ENCODE measurements at regions not wholly inside any gene's neighbourhood (a gene's known extent, or its start where the extent isn't known, plus 50 kb on each side); places are given as distances from the start of the nearest gene placed in this dataset.
A peak's percentile ranks its signal among the peaks of the same experiment; 100 is the strongest.

DNA sequence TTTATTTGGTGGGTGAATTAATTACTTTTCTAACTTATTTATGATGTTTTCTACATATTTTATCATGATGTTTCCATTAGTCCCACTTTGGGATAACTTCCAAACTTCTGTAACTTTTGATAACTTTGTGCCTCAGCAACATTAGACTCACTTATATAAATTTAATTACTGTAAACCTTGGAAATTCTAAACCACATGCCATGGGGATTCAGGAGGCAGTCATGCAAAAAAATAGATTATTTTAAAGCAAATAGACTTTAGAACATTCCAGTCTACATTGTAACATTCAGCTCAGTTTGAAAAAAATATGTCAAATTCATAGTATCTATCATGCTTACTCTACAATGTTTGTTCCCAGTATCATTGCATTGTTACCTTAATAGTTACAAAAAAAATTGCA lies 728.5 kb upstream of the NRXN1 start:
- H2AFZ ChIP-seq (ENCODE audit: insufficient read depth, low read length, poor library complexity): no peak overlapping the region
- no peaks in the 10 kb centered on the region for H3K4me1 ChIP-seq (ENCODE audit: control insufficient read depth in 1 of 2, insufficient read depth in 2 of 2, low read length in 2 of 2)
- no peaks in the 10 kb centered on the region for H3K79me1 ChIP-seq (ENCODE audit: low read length)
- H3K9me3 ChIP-seq (ENCODE audit: insufficient read depth, low read depth, low read length): no peaks in the 10 kb centered on the region
- H2BK120ac ChIP-seq (ENCODE audit: insufficient read depth, low read length, poor library complexity): no peak overlapping the region
- H4K91ac ChIP-seq (ENCODE audit: low read depth, low read length): no peak overlapping the region
- H4K8ac ChIP-seq (ENCODE audit: low read depth, low read length): no peak overlapping the region
- no peak overlapping the region for H3K27ac ChIP-seq (ENCODE audit: low read depth, low read length)
- no peak overlapping the region for H2AK5ac ChIP-seq (ENCODE audit: low read length)
- H3K4ac ChIP-seq (ENCODE audit: low read depth, low read length): no peak overlapping the region
- no peak overlapping the region for H4K12ac ChIP-seq (ENCODE audit: low read depth, low read length)
- no peak for DNase-seq
- no peaks in the 10 kb centered on the region for H3K27me3 ChIP-seq (ENCODE audit: insufficient read depth, low read length)
- no peak overlapping the region for H3K14ac ChIP-seq (ENCODE audit: low read length)
- no peak overlapping the region for H3K9ac ChIP-seq (ENCODE audit: low read length)
- no peaks in the 10 kb centered on the region for H3K36me3 ChIP-seq (ENCODE audit: control insufficient read depth in 1 of 2, insufficient read depth in 2 of 2, low read length in 2 of 2)
- no peaks in the 10 kb centered on the region for H3K79me2 ChIP-seq (ENCODE audit: control insufficient read depth, insufficient read depth, low read length, poor library complexity)
- H3K4me2 ChIP-seq (ENCODE audit: low read length): no peak overlapping the region
- H3K18ac ChIP-seq (ENCODE audit: low read length): no peak overlapping the region
- H3K4me3 ChIP-seq (ENCODE audit: low read depth, low read length): no peak overlapping the region
- H3K23ac ChIP-seq (ENCODE audit: low read length): no peak overlapping the region
- no peak overlapping the region for H2BK5ac ChIP-seq (ENCODE audit: low read depth, low read length, poor library complexity)
- H2BK12ac ChIP-seq (ENCODE audit: low read length): no peak overlapping the region

DNA sequence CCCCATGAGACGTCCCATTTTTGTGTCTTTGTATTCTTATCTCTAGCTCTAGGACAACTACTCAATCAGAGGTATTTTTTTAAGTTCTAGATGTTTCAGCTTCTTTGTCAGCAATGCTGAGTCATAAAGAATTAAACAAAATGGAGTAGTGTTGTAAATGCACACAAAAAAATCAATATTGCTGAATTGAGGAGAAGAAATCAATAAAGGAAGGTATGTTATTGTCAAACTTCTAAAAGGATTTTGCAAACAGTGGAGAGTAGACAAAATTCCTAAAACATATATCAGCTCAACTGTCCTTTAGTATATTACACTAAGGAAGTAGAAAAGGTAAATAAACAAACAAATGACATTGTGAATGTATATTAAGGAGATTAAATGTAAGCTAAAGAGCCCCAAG lies 726.1 kb upstream of the NRXN1 start:
- H2BK120ac ChIP-seq (ENCODE audit: insufficient read depth, low read length, poor library complexity): no peak overlapping the region
- H3K4me1 ChIP-seq (ENCODE audit: control insufficient read depth in 1 of 2, insufficient read depth in 2 of 2, low read length in 2 of 2): no peaks in the 10 kb centered on the region
- no peak overlapping the region for H4K91ac ChIP-seq (ENCODE audit: low read depth, low read length)
- no peak overlapping the region for H3K9ac ChIP-seq (ENCODE audit: low read length)
- H3K23ac ChIP-seq (ENCODE audit: low read length): no peak overlapping the region
- H3K79me2 ChIP-seq (ENCODE audit: control insufficient read depth, insufficient read depth, low read length, poor library complexity): no peaks in the 10 kb centered on the region
- no peak overlapping the region for H2AK5ac ChIP-seq (ENCODE audit: low read length)
- H3K36me3 ChIP-seq (ENCODE audit: control insufficient read depth in 1 of 2, insufficient read depth in 2 of 2, low read length in 2 of 2): no peaks in the 10 kb centered on the region
- no peak overlapping the region for H4K12ac ChIP-seq (ENCODE audit: low read depth, low read length)
- no CpG with 5 or more reads among the region's 1 CpG for WGBS (ENCODE audit: extremely low coverage, insufficient coverage, insufficient read length)
- H3K18ac ChIP-seq (ENCODE audit: low read length): no peak overlapping the region
- H2AFZ ChIP-seq (ENCODE audit: insufficient read depth, low read length, poor library complexity): no peak overlapping the region
- H3K27ac ChIP-seq (ENCODE audit: low read depth, low read length): no peak overlapping the region
- no peak overlapping the region for H4K8ac ChIP-seq (ENCODE audit: low read depth, low read length)
- no peak overlapping the region for H3K4me3 ChIP-seq (ENCODE audit: low read depth, low read length)
- no peak for DNase-seq
- H3K9me3 ChIP-seq (ENCODE audit: insufficient read depth, low read depth, low read length): no peaks in the 10 kb centered on the region
- no peak overlapping the region for H3K4ac ChIP-seq (ENCODE audit: low read depth, low read length)
- no peaks in the 10 kb centered on the region for H3K27me3 ChIP-seq (ENCODE audit: insufficient read depth, low read length)
- H2BK5ac ChIP-seq (ENCODE audit: low read depth, low read length, poor library complexity): no peak overlapping the region
- H3K4me2 ChIP-seq (ENCODE audit: low read length): no peak overlapping the region
- H3K79me1 ChIP-seq (ENCODE audit: low read length): no peaks in the 10 kb centered on the region
- H3K14ac ChIP-seq (ENCODE audit: low read length): no peak overlapping the region
- H2BK12ac ChIP-seq (ENCODE audit: low read length): no peak overlapping the region

DNA sequence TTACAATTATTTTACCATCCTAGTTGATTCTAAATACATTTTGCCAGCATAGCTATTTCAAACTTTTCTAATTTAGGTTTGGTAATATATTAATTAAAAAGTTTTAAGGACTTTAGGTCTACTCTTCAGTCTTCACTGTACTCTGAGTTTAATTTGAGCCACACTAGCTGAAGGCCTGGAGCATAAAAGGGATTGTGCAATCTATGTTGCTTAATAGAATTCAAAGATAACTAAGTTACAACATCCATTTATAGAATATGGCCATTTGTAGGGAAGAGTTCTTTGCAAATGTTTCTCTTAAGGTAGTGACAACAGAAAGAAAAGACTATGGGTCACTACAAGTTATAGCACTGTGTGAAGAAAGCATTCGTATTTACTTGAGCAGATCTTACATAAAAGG lies 702.2 kb upstream of the NRXN1 start:
- H3K36me3 ChIP-seq (ENCODE audit: control insufficient read depth in 1 of 2, insufficient read depth in 2 of 2, low read length in 2 of 2): no peaks in the 10 kb centered on the region
- no peak overlapping the region for H4K91ac ChIP-seq (ENCODE audit: low read depth, low read length)
- H3K4ac ChIP-seq (ENCODE audit: low read depth, low read length): no peak overlapping the region
- H3K79me2 ChIP-seq (ENCODE audit: control insufficient read depth, insufficient read depth, low read length, poor library complexity): no peaks in the 10 kb centered on the region
- WGBS (ENCODE audit: extremely low coverage, insufficient coverage, insufficient read length): no CpG with 5 or more reads among the region's 1 CpG
- H2AFZ ChIP-seq (ENCODE audit: insufficient read depth, low read length, poor library complexity): no peak overlapping the region
- no peak overlapping the region for H3K4me2 ChIP-seq (ENCODE audit: low read length)
- H2BK12ac ChIP-seq (ENCODE audit: low read length): no peak overlapping the region
- no peak overlapping the region for H3K9ac ChIP-seq (ENCODE audit: low read length)
- no peaks in the 10 kb centered on the region for H3K27me3 ChIP-seq (ENCODE audit: insufficient read depth, low read length)
- no peak overlapping the region for H4K12ac ChIP-seq (ENCODE audit: low read depth, low read length)
- H3K18ac ChIP-seq (ENCODE audit: low read length): no peak overlapping the region
- H4K8ac ChIP-seq (ENCODE audit: low read depth, low read length): no peak overlapping the region
- no peak overlapping the region for H3K14ac ChIP-seq (ENCODE audit: low read length)
- H2AK5ac ChIP-seq (ENCODE audit: low read length): no peak overlapping the region
- H3K4me1 ChIP-seq (ENCODE audit: control insufficient read depth in 1 of 2, insufficient read depth in 2 of 2, low read length in 2 of 2): no peaks in the 10 kb centered on the region
- H3K4me3 ChIP-seq (ENCODE audit: low read depth, low read length): no peak overlapping the region
- peak in 1 of 2 donors; percentile 37 for DNase-seq
- H3K79me1 ChIP-seq (ENCODE audit: low read length): no peaks in the 10 kb centered on the region
- no peak overlapping the region for H2BK5ac ChIP-seq (ENCODE audit: low read depth, low read length, poor library complexity)
- H3K27ac ChIP-seq (ENCODE audit: low read depth, low read length): no peak overlapping the region
- no peak overlapping the region for H3K23ac ChIP-seq (ENCODE audit: low read length)
- H2BK120ac ChIP-seq (ENCODE audit: insufficient read depth, low read length, poor library complexity): no peak overlapping the region
- H3K9me3 ChIP-seq (ENCODE audit: insufficient read depth, low read depth, low read length): no peaks in the 10 kb centered on the region

DNA sequence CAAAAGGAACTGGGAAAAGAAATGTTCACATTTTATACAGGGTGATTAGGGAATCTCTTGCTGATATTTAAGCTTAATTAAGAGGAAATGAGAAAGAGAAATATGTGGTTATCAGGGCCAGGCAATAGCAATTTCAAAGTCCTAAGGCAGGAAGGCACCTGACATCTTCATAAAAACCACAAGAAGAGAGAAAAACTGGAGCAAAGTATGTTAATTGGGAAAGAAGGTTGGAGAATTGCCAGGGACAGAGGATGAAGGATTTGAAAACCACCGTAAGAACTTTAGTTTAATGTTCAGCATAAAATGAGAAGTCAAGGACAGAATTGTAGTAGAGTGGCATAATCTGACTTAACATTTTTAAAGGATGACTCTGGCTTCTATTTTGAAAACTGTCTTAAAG lies 691.8 kb upstream of the NRXN1 start:
- DNase-seq: no peak
- Histone ChIP-seq H3K18ac (ENCODE audit: low read length) (no peak overlapping the region), H4K12ac (ENCODE audit: low read depth, low read length) (no peak overlapping the region), H3K27ac (ENCODE audit: low read depth, low read length) (no peak overlapping the region), H3K79me2 (ENCODE audit: control insufficient read depth, insufficient read depth, low read length, poor library complexity) (no peaks in the 10 kb centered on the region), H3K36me3 (ENCODE audit: control insufficient read depth in 1 of 2, insufficient read depth in 2 of 2, low read length in 2 of 2) (no peaks in the 10 kb centered on the region), H2AK5ac (ENCODE audit: low read length) (no peak overlapping the region), H3K79me1 (ENCODE audit: low read length) (no peaks in the 10 kb centered on the region), H3K4me3 (ENCODE audit: low read depth, low read length) (no peak overlapping the region), H2BK120ac (ENCODE audit: insufficient read depth, low read length, poor library complexity) (no peak overlapping the region), H4K8ac (ENCODE audit: low read depth, low read length) (no peak overlapping the region), H3K23ac (ENCODE audit: low read length) (no peak overlapping the region), H3K4ac (ENCODE audit: low read depth, low read length) (no peak overlapping the region), H3K27me3 (ENCODE audit: insufficient read depth, low read length) (no peaks in the 10 kb centered on the region), H3K9me3 (ENCODE audit: insufficient read depth, low read depth, low read length) (no peaks in the 10 kb centered on the region), H3K4me1 (ENCODE audit: control insufficient read depth in 1 of 2, insufficient read depth in 2 of 2, low read length in 2 of 2) (no peaks in the 10 kb centered on the region), H3K14ac (ENCODE audit: low read length) (no peak overlapping the region), H4K91ac (ENCODE audit: low read depth, low read length) (no peak overlapping the region), H3K4me2 (ENCODE audit: low read length) (no peak overlapping the region), H2BK12ac (ENCODE audit: low read length) (no peak overlapping the region), H2BK5ac (ENCODE audit: low read depth, low read length, poor library complexity) (no peak overlapping the region), H3K9ac (ENCODE audit: low read length) (no peak overlapping the region), H2AFZ (ENCODE audit: insufficient read depth, low read length, poor library complexity) (no peak overlapping the region)
- WGBS (ENCODE audit: extremely low coverage, insufficient coverage, insufficient read length): no CpG with 5 or more reads among the region's 1 CpG

DNA sequence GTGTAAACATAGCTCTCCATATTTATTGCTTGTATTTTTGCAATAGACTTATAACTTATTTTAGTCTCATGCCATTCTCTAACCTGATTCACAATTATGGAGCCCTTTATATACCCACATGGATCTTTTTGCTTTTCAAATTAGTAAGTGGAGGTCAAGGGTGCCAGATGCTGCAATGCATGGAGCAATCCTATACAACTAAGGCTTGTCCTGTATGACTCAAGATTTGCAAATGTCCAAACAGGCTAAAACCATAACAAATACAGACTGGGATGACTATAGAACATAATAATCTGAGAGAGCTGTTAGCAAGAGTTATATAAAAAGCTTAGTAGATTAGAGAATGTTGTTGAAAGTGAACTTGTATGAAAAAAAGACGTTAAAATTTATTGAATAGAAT lies 690.4 kb upstream of the NRXN1 start:
- no peak overlapping the region for H3K14ac ChIP-seq (ENCODE audit: low read length)
- H3K79me1 ChIP-seq (ENCODE audit: low read length): no peaks in the 10 kb centered on the region
- H2BK5ac ChIP-seq (ENCODE audit: low read depth, low read length, poor library complexity): no peak overlapping the region
- WGBS (ENCODE audit: extremely low coverage, insufficient coverage, insufficient read length): 100% methylated on average over 1 of the region's 1 CpG
- H3K4me3 ChIP-seq (ENCODE audit: low read depth, low read length): no peak overlapping the region
- H2BK120ac ChIP-seq (ENCODE audit: insufficient read depth, low read length, poor library complexity): no peak overlapping the region
- no peak overlapping the region for H4K91ac ChIP-seq (ENCODE audit: low read depth, low read length)
- DNase-seq: peak in 1 of 2 donors; percentile 14
- no peak overlapping the region for H4K8ac ChIP-seq (ENCODE audit: low read depth, low read length)
- no peak overlapping the region for H3K27ac ChIP-seq (ENCODE audit: low read depth, low read length)
- H3K4ac ChIP-seq (ENCODE audit: low read depth, low read length): no peak overlapping the region
- no peaks in the 10 kb centered on the region for H3K36me3 ChIP-seq (ENCODE audit: control insufficient read depth in 1 of 2, insufficient read depth in 2 of 2, low read length in 2 of 2)
- no peak overlapping the region for H2BK12ac ChIP-seq (ENCODE audit: low read length)
- H4K12ac ChIP-seq (ENCODE audit: low read depth, low read length): no peak overlapping the region
- H2AK5ac ChIP-seq (ENCODE audit: low read length): no peak overlapping the region
- no peak overlapping the region for H3K4me2 ChIP-seq (ENCODE audit: low read length)
- no peak overlapping the region for H3K9ac ChIP-seq (ENCODE audit: low read length)
- no peak overlapping the region for H2AFZ ChIP-seq (ENCODE audit: insufficient read depth, low read length, poor library complexity)
- no peaks in the 10 kb centered on the region for H3K9me3 ChIP-seq (ENCODE audit: insufficient read depth, low read depth, low read length)
- no peaks in the 10 kb centered on the region for H3K79me2 ChIP-seq (ENCODE audit: control insufficient read depth, insufficient read depth, low read length, poor library complexity)
- H3K23ac ChIP-seq (ENCODE audit: low read length): no peak overlapping the region
- no peaks in the 10 kb centered on the region for H3K4me1 ChIP-seq (ENCODE audit: control insufficient read depth in 1 of 2, insufficient read depth in 2 of 2, low read length in 2 of 2)
- no peaks in the 10 kb centered on the region for H3K27me3 ChIP-seq (ENCODE audit: insufficient read depth, low read length)
- no peak overlapping the region for H3K18ac ChIP-seq (ENCODE audit: low read length)

Data from trophoblast cell (in vitro differentiated cells and primary cell).